Stimulated activated CD4-positive, alpha-beta T cell treated with anti-CD3 and anti-CD28 coated beads, TNF-alpha, amount 100 ng/mL, for 1 hour (primary cell): ENCODE measurements at regions not wholly inside any gene's neighbourhood (a gene's known extent, or its start where the extent isn't known, plus 50 kb on each side); places are given as distances from the start of the nearest gene placed in this dataset.

Experiments
- DNase-seq, 3 donors: peaks; one replicate each; pipeline ENCODE4 v3.0.0-alpha.2; 2020; ENCODE audit warnings: low read depth in 3 of 3, low spot score in 1 of 3

- no peak for DNase-seq
Measured at GRCh38 chr5:87954121-87954520, 314.5 kb downstream of the TMEM161B start.

- DNase-seq: no peak
Measured at GRCh38 chr5:87951661-87952060, 317.0 kb downstream of the TMEM161B start.

- no peak for DNase-seq
Measured at GRCh38 chr5:87949676-87950631, 318.7 kb downstream of the TMEM161B start.

- DNase-seq: no peak
Measured at GRCh38 chr5:87948486-87948885, 320.2 kb downstream of the TMEM161B start.

GRCh38 chr5:87946271-87946670 is 322.4 kb downstream of the TMEM161B start:
- DNase-seq: no peak

GRCh38 chr5:87945286-87945650 is 323.4 kb downstream of the TMEM161B start:
- DNase-seq: no peak

GRCh38 chr5:87944553-87945285 is 323.9 kb downstream of the TMEM161B start:
- DNase-seq: no peak

GRCh38 chr5:87940775-87941174 is 327.9 kb downstream of the TMEM161B start:
- DNase-seq: no peak

GRCh38 chr5:87936667-87937066 is 332.0 kb downstream of the TMEM161B start:
- no peak for DNase-seq

GRCh38 chr5:87924436-87924835 is 344.2 kb downstream of the TMEM161B start:
- DNase-seq: no peak

- no peak for DNase-seq
Measured at GRCh38 chr5:87916320-87916719, 352.3 kb downstream of the TMEM161B start.

- no peak for DNase-seq
Measured at GRCh38 chr5:87912419-87912818, 356.2 kb downstream of the TMEM161B start.

GRCh38 chr5:87909382-87909781 is 359.3 kb downstream of the TMEM161B start:
- no peak for DNase-seq

- DNase-seq: no peak
Measured at GRCh38 chr5:87906962-87907361, 361.7 kb downstream of the TMEM161B start.

- DNase-seq: no peak
Measured at GRCh38 chr5:87900419-87900818, 368.2 kb downstream of the TMEM161B start.

- DNase-seq: no peak
Measured at GRCh38 chr5:87899721-87900131, 368.9 kb downstream of the TMEM161B start.

- DNase-seq: no peak
Measured at GRCh38 chr5:87899208-87899661, 369.4 kb downstream of the TMEM161B start.

- no peak for DNase-seq
Measured at GRCh38 chr5:87898574-87898973, 370.1 kb downstream of the TMEM161B start.

- DNase-seq: no peak
Measured at GRCh38 chr5:87888139-87888538, 380.5 kb downstream of the TMEM161B start.

- DNase-seq: no peak
Measured at GRCh38 chr5:87887247-87887646, 381.4 kb downstream of the TMEM161B start.

GRCh38 chr5:87886164-87886563 is 382.5 kb downstream of the TMEM161B start:
- no peak for DNase-seq

- DNase-seq: no peak
Measured at GRCh38 chr5:87885758-87886157, 382.9 kb downstream of the TMEM161B start.
